HG03442 (cell line): ENCODE measurements at regions not wholly inside any gene's neighbourhood (a gene's known extent, or its start where the extent isn't known, plus 50 kb on each side); places are given as distances from the start of the nearest gene placed in this dataset.

Experiments used
- ATAC-seq: cut with Tn5 transposase; IDR thresholded peaks from one replicate; pipeline ENCODE4 v1.9.1; 2021; ENCODE audit warnings: mild to moderate bottlenecking, moderate library complexity; ENCODE audit not compliant: unreplicated experiment

GRCh38 chr14:98792171-98792570 lies 479.8 kb downstream of the BCL11B start:
- no peak for ATAC-seq

- no peak for ATAC-seq
Measured at GRCh38 chr14:98798099-98798498, 473.9 kb downstream of the BCL11B start.

GRCh38 chr14:98799891-98800290 lies 472.1 kb downstream of the BCL11B start:
- ATAC-seq: no peak

- no peak for ATAC-seq
Measured at GRCh38 chr14:98802044-98802443, 470.0 kb downstream of the BCL11B start.

GRCh38 chr14:98803196-98803595 lies 468.8 kb downstream of the BCL11B start:
- no peak for ATAC-seq

- ATAC-seq: no peak
Measured at GRCh38 chr14:98808494-98809407, 463.2 kb downstream of the BCL11B start.

- ATAC-seq: no peak
Measured at GRCh38 chr14:98816195-98816594, 455.8 kb downstream of the BCL11B start.

GRCh38 chr14:98816720-98817119 lies 455.3 kb downstream of the BCL11B start:
- ATAC-seq: no peak

- ATAC-seq: no peak
Measured at GRCh38 chr14:98819132-98819866, 452.7 kb downstream of the BCL11B start.

GRCh38 chr14:98819867-98820206 lies 452.2 kb downstream of the BCL11B start:
- no peak for ATAC-seq

- ATAC-seq: no peak
Measured at GRCh38 chr14:98822917-98823316, 449.1 kb downstream of the BCL11B start.

- ATAC-seq: no peak
Measured at GRCh38 chr14:98826618-98827017, 445.4 kb downstream of the BCL11B start.

GRCh38 chr14:98834119-98834518 lies 437.9 kb downstream of the BCL11B start:
- no peak for ATAC-seq

- no peak for ATAC-seq
Measured at GRCh38 chr14:98835051-98835824, 436.8 kb downstream of the BCL11B start.

- no peak for ATAC-seq
Measured at GRCh38 chr14:98835825-98836100, 436.2 kb downstream of the BCL11B start.

GRCh38 chr14:98840091-98840490 lies 431.9 kb downstream of the BCL11B start:
- ATAC-seq: no peak

GRCh38 chr14:98840511-98840910 lies 431.5 kb downstream of the BCL11B start:
- ATAC-seq: no peak

GRCh38 chr14:98844456-98844855 lies 427.5 kb downstream of the BCL11B start:
- no peak for ATAC-seq

GRCh38 chr14:98847521-98848468 lies 424.2 kb downstream of the BCL11B start:
- ATAC-seq: no peak

- no peak for ATAC-seq
Measured at GRCh38 chr14:98853063-98853729, 418.8 kb downstream of the BCL11B start.
